Left ventricle myocardium inferior (tissue), 1 donor: ENCODE measurements at regions not wholly inside any gene's neighbourhood (a gene's known extent, or its start where the extent isn't known, plus 50 kb on each side); places are given as distances from the start of the nearest gene placed in this dataset.

Source experiments
- DNase-seq: peaks from one replicate; pipeline ENCODE4 v3.0.0-alpha.2; 2020
- H3K27ac ChIP-seq: fragments of 200-600 bp; replicated peaks from 2 replicates; pipeline ENCODE4 v1.8.0; 2021
- H3K27me3 ChIP-seq: fragments of 200-600 bp; 2 replicates; pipeline ENCODE4 v1.8.0; 2021; ENCODE audit warnings: low read depth
- H3K36me3 ChIP-seq: fragments of 200-600 bp; 2 replicates; pipeline ENCODE4 v1.8.0; 2021
- H3K4me1 ChIP-seq: fragments of 200-600 bp; 2 replicates; pipeline ENCODE4 v1.8.0; 2021
- H3K4me3 ChIP-seq: fragments of 200-600 bp; 2 replicates; pipeline ENCODE4 v1.8.0; 2021; ENCODE audit warnings: mild to moderate bottlenecking, moderate library complexity
- H3K9me3 ChIP-seq: fragments of 200-600 bp; replicated peaks from 2 replicates; pipeline ENCODE4 v1.8.0; 2021
- CTCF ChIP-seq: fragments of 200-600 bp; IDR thresholded peaks from 2 replicates; pipeline ENCODE4 v1.8.0; 2021; ENCODE audit warnings: antibody characterized with exemption, mild to moderate bottlenecking, borderline replicate concordance
- intact Hi-C: fragments of 100-400 bp; cut with micrococcal nuclease; formaldehyde crosslinking; loops from one replicate; pipeline ENCODE4 v1.11.0; 2022
- donor health status: DM: no; HTN: yes; CAD: no; lungs with severe emphysema.

DNA sequence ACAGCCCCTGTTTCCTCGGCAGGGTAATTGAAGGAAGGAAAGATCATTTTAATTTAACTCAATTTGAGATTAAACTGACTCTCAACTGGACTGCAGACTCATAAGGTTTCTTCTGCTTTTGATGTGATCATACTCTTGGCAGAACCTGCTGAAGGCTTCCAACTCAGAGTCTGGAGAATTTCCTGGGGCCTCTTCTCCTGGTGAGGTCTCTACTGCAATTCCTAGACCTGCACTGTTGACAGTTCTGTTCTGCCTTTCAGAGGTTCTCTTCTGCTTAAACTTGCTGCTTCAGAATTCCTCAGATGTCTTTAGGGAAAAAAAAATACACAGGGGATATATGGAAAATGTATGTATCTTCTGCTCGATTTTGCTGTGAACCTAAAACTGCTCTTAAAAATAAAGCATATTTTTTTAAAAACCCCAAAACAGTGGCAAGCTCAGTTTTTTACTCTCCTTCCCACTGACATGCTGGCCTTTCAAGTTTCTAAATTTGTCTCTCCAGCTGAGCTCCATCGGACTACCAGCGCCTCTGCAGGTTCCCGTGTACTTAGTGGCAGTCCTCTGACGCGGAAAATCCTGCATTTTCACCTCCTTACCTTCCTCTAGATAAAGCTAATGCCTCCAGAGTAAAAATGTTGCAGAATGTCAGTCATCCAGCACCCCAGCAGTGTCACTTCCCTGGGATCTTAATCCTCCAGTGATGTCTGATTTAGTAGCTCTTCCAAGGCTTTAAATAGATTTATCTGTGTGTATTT, 733.5 kb upstream of the SGCG start:
- Histone ChIP-seq H3K4me3 (peak overlapping the region; percentile 38), H3K9me3 (no peaks in the 10 kb centered on the region), H3K27ac (peak overlapping the region; percentile 55), H3K36me3 (no peaks in the 10 kb centered on the region), H3K27me3 (no peaks in the 10 kb centered on the region), H3K4me1 (peaks cover 26% of the 10 kb centered on the region)
- intact Hi-C loops, result no loop called here
- DNase-seq, result no peak
- peak; percentile 41 for TF ChIP-seq CTCF

- peaks cover 11% of the 10 kb centered on the region for H3K9me3 ChIP-seq
- no peaks in the 10 kb centered on the region for H3K36me3 ChIP-seq
- no peak overlapping the region for H3K27ac ChIP-seq
- H3K27me3 ChIP-seq, result no peaks in the 10 kb centered on the region
- no peak overlapping the region for H3K4me3 ChIP-seq
- no peak for DNase-seq
- H3K4me1 ChIP-seq, result peaks cover 26% of the 10 kb centered on the region
- intact Hi-C loops, result no loop called here
- no peak for TF ChIP-seq CTCF
Observed at GRCh38 chr13:22449251-22449650, 731.5 kb upstream of the SGCG start.

- TF ChIP-seq CTCF, result no peak
- Histone ChIP-seq H3K27me3 (no peaks in the 10 kb centered on the region), H3K9me3 (peaks cover 11% of the 10 kb centered on the region), H3K4me3 (no peak overlapping the region), H3K4me1 (peaks cover 30% of the 10 kb centered on the region), H3K27ac (peak overlapping the region; percentile 55), H3K36me3 (no peaks in the 10 kb centered on the region)
- DNase-seq, result peak; percentile 37
- intact Hi-C loops, result no loop called here
Observed at GRCh38 chr13:22451327-22451741, 729.4 kb upstream of the SGCG start.

GRCh38 chr13:22454586-22454985, 726.2 kb upstream of the SGCG start:
- intact Hi-C loops, result no loop called here
- no peak for TF ChIP-seq CTCF
- H3K36me3 ChIP-seq, result no peaks in the 10 kb centered on the region
- H3K27ac ChIP-seq, result no peak overlapping the region
- peaks cover 11% of the 10 kb centered on the region for H3K9me3 ChIP-seq
- no peak overlapping the region for H3K4me3 ChIP-seq
- no peak for DNase-seq
- H3K4me1 ChIP-seq, result peaks cover 22% of the 10 kb centered on the region
- no peaks in the 10 kb centered on the region for H3K27me3 ChIP-seq

- peaks cover 22% of the 10 kb centered on the region for H3K4me1 ChIP-seq
- no peaks in the 10 kb centered on the region for H3K27me3 ChIP-seq
- intact Hi-C loops, result no loop called here
- H3K27ac ChIP-seq, result no peak overlapping the region
- peaks cover 11% of the 10 kb centered on the region for H3K9me3 ChIP-seq
- no peak for TF ChIP-seq CTCF
- DNase-seq, result no peak
- no peak overlapping the region for H3K4me3 ChIP-seq
- no peaks in the 10 kb centered on the region for H3K36me3 ChIP-seq
Observed at GRCh38 chr13:22455036-22455435, 725.7 kb upstream of the SGCG start.
